ENCODE measurements at regions not wholly inside any gene's neighbourhood (a gene's known extent, or its start where the extent isn't known, plus 50 kb on each side); places are given as distances from the start of the nearest gene placed in this dataset.

- Histone ChIP-seq H3K36me3 (replicated peaks) (no peaks in the 10 kb centered on the region), H3K27ac (no peak overlapping the region), H3K27me3 (replicated peaks) (peaks cover 7% of the 10 kb centered on the region), H3K4me3 (ENCODE audit: low read depth, low read length) (no peak overlapping the region)
- in situ Hi-C loops (cut with HindIII; ENCODE audit: low pct_ligation_motif_present, low sequenced_read_pairs) = no loop called here
- TF ChIP-seq, protein P1, sequence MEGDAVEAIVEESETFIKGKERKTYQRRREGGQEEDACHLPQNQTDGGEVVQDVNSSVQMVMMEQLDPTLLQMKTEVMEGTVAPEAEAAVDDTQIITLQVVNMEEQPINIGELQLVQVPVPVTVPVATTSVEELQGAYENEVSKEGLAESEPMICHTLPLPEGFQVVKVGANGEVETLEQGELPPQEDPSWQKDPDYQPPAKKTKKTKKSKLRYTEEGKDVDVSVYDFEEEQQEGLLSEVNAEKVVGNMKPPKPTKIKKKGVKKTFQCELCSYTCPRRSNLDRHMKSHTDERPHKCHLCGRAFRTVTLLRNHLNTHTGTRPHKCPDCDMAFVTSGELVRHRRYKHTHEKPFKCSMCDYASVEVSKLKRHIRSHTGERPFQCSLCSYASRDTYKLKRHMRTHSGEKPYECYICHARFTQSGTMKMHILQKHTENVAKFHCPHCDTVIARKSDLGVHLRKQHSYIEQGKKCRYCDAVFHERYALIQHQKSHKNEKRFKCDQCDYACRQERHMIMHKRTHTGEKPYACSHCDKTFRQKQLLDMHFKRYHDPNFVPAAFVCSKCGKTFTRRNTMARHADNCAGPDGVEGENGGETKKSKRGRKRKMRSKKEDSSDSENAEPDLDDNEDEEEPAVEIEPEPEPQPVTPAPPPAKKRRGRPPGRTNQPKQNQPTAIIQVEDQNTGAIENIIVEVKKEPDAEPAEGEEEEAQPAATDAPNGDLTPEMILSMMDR (IDR thresholded peaks at IDR 0.05; ENCODE audit: low read depth, low read length, missing control alignments) = no peak
- DNase-seq = no peak
Observed at GRCh38 chr9:99359336-99359735, 137.3 kb downstream of the SEC61B start.

- Histone ChIP-seq H3K4me3 (ENCODE audit: low read depth, low read length) (no peak overlapping the region), H3K27ac (no peak overlapping the region), H3K36me3 (replicated peaks) (no peaks in the 10 kb centered on the region), H3K27me3 (replicated peaks) (peaks cover 7% of the 10 kb centered on the region)
- in situ Hi-C loops (cut with HindIII; ENCODE audit: low pct_ligation_motif_present, low sequenced_read_pairs) = no loop called here
- DNase-seq = no peak
- TF ChIP-seq, protein P1 (IDR thresholded peaks at IDR 0.05; ENCODE audit: low read depth, low read length, missing control alignments) = no peak
Observed at GRCh38 chr9:99360026-99360425, 137.9 kb downstream of the SEC61B start.

- Histone ChIP-seq H3K27me3 (replicated peaks) (peaks cover 7% of the 10 kb centered on the region), H3K4me3 (ENCODE audit: low read depth, low read length) (no peak overlapping the region), H3K36me3 (replicated peaks) (no peaks in the 10 kb centered on the region), H3K27ac (no peak overlapping the region)
- TF ChIP-seq, protein P1 (IDR thresholded peaks at IDR 0.05; ENCODE audit: low read depth, low read length, missing control alignments) = no peak
- DNase-seq = no peak
- in situ Hi-C loops (cut with HindIII; ENCODE audit: low pct_ligation_motif_present, low sequenced_read_pairs) = no loop called here
Observed at GRCh38 chr9:99361817-99362216, 139.7 kb downstream of the SEC61B start.

DNA sequence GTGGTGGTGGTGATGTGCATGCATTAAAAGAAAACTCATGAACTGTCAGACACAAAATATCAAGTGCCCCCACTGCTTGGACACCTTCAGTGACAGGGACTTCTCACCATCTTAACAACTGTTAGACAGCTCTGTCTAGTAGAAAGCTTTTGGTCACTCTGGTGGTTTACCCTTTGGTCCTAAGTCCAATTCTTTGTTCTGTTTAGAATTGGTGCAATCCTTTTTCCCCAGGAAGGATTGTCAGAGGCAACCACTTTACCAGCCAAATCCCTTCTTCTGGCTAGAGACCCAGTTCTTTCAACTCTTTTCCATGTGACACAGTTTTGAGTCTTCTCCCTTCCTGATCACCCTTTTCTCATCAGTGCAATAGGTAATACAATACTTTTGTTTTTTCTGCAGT is 140.2 kb downstream of the SEC61B start:
- peaks cover 7% of the 10 kb centered on the region for H3K27me3 ChIP-seq (replicated peaks)
- in situ Hi-C loops (cut with HindIII; ENCODE audit: low pct_ligation_motif_present, low sequenced_read_pairs) = no loop called here
- TF ChIP-seq, protein P1 (IDR thresholded peaks at IDR 0.05; ENCODE audit: low read depth, low read length, missing control alignments) = no peak
- no peak overlapping the region for H3K27ac ChIP-seq
- H3K36me3 ChIP-seq (replicated peaks) = no peaks in the 10 kb centered on the region
- no peak for DNase-seq
- no peak overlapping the region for H3K4me3 ChIP-seq (ENCODE audit: low read depth, low read length)

GRCh38 chr9:99363509-99363908 is 141.4 kb downstream of the SEC61B start:
- in situ Hi-C loops (cut with HindIII; ENCODE audit: low pct_ligation_motif_present, low sequenced_read_pairs) = no loop called here
- Histone ChIP-seq H3K4me3 (ENCODE audit: low read depth, low read length) (no peak overlapping the region), H3K27ac (no peak overlapping the region), H3K36me3 (replicated peaks) (no peaks in the 10 kb centered on the region), H3K27me3 (replicated peaks) (peaks cover 7% of the 10 kb centered on the region)
- TF ChIP-seq, protein P1 (IDR thresholded peaks at IDR 0.05; ENCODE audit: low read depth, low read length, missing control alignments) = no peak
- no peak for DNase-seq

DNA sequence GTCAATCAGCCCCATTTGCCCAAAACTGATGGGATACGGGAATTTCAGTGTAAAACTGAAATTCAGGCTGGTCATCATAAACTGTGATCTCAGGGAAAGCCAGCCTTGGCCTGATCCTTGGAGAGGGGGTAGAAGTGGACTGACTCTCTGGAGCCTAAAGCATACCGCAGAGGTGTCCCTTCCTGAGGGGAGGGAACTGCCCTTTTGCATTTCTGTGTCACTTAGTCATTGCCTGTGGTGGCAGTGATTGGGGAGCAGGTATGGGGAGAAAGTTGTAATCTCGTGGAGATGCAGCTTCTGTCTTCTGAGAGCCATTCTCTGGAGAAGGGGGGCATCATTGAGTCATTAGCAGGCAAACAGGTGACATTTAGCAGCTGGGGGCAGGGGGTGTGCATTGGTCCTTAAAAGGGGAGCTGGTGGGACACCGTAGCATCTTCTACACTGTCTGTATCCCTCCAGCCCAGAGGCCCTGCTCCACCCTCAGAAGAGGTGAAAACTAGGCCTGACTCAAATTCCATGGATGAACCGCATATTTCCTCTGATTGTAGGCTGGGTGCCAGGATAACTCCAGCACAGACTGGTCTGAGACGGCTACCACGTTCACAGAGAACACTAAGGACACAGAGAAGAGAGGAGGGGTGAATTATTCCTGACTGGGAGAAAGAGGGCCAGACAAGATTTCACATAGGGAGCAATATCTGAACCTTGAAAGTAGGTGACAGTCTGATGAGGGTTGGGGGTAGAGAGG is 143.3 kb downstream of the SEC61B start:
- Histone ChIP-seq H3K36me3 (replicated peaks) (no peaks in the 10 kb centered on the region), H3K27ac (no peak overlapping the region), H3K27me3 (replicated peaks) (peaks cover 3% of the 10 kb centered on the region), H3K4me3 (ENCODE audit: low read depth, low read length) (no peak overlapping the region)
- TF ChIP-seq, protein P1 (IDR thresholded peaks at IDR 0.05; ENCODE audit: low read depth, low read length, missing control alignments) = no peak
- in situ Hi-C loops (cut with HindIII; ENCODE audit: low pct_ligation_motif_present, low sequenced_read_pairs) = no loop called here
- peak; percentile 66 for DNase-seq

Measured in brain microvascular endothelial cell (primary cell).